ENCODE measurements at regions not wholly inside any gene's neighbourhood (a gene's known extent, or its start where the extent isn't known, plus 50 kb on each side); places are given as distances from the start of the nearest gene placed in this dataset.

- H3K9me3 ChIP-seq (replicated peaks) = no peaks in the 10 kb centered on the region
- TF ChIP-seq, protein P1, sequence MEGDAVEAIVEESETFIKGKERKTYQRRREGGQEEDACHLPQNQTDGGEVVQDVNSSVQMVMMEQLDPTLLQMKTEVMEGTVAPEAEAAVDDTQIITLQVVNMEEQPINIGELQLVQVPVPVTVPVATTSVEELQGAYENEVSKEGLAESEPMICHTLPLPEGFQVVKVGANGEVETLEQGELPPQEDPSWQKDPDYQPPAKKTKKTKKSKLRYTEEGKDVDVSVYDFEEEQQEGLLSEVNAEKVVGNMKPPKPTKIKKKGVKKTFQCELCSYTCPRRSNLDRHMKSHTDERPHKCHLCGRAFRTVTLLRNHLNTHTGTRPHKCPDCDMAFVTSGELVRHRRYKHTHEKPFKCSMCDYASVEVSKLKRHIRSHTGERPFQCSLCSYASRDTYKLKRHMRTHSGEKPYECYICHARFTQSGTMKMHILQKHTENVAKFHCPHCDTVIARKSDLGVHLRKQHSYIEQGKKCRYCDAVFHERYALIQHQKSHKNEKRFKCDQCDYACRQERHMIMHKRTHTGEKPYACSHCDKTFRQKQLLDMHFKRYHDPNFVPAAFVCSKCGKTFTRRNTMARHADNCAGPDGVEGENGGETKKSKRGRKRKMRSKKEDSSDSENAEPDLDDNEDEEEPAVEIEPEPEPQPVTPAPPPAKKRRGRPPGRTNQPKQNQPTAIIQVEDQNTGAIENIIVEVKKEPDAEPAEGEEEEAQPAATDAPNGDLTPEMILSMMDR (IDR thresholded peaks at IDR 0.05; ENCODE audit: borderline replicate concordance) = no peak
- no peak overlapping the region for H3K27ac ChIP-seq (replicated peaks)
- DNase-seq = no peak
- H3K4me1 ChIP-seq = no peaks in the 10 kb centered on the region
- H3K36me3 ChIP-seq = no peaks in the 10 kb centered on the region
- H3K4me3 ChIP-seq = no peak overlapping the region
- no peaks in the 10 kb centered on the region for H3K27me3 ChIP-seq (ENCODE audit: low read depth)
- intact Hi-C loops (cut with micrococcal nuclease) = no loop called here
Observed at GRCh38 chr2:230648356-230648755, 64.3 kb upstream of the CAB39 start.

GRCh38 chr2:230650585-230651137, 62.0 kb upstream of the CAB39 start:
- no peak for DNase-seq
- no peaks in the 10 kb centered on the region for H3K9me3 ChIP-seq (replicated peaks)
- TF ChIP-seq, protein P1 (IDR thresholded peaks at IDR 0.05; ENCODE audit: borderline replicate concordance) = no peak
- no peak overlapping the region for H3K27ac ChIP-seq (replicated peaks)
- intact Hi-C loops (cut with micrococcal nuclease) = no loop called here
- H3K4me3 ChIP-seq = no peak overlapping the region
- no peaks in the 10 kb centered on the region for H3K4me1 ChIP-seq
- no peaks in the 10 kb centered on the region for H3K36me3 ChIP-seq
- no peaks in the 10 kb centered on the region for H3K27me3 ChIP-seq (ENCODE audit: low read depth)

DNA sequence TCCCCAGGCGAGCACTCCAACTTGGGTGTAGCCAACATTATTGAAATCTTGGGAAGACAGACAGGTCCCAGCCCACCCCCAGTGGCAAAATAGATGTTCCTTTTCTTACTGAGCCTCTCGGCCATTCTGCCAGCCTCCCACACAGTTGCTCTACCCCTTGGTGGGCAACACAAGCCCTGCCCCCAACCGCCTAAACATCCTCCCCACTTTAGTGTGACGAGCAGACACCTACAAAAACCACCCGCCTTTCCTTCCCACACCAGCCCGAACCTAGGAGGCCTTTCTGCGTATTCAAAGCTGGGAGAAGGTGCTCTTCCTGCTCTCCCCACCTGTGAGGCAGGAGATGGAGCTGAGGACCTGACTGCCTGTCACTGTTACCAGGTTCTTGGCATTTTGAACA, 58.6 kb upstream of the CAB39 start:
- no peaks in the 10 kb centered on the region for H3K36me3 ChIP-seq
- TF ChIP-seq, protein P1 (IDR thresholded peaks at IDR 0.05; ENCODE audit: borderline replicate concordance) = no peak

DNA sequence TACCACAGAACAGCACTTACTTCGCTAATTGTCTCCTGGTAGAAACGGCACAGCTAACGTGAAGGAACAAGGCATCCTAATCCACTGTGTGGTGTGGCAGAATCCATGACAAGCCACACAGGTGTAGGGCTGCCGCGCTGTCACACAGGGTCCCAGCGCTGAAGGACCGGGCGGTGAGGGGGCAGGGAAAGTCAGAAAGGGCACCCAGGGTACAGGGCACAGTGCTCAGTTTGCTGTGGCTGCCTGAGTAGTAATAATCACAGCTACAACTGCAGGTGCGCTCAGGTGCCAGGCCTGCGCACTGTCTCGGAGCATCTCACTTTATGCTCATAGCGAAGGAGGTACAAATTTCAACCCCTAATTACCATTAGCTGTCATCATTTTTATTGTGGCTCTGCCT, 55.2 kb upstream of the CAB39 start:
- no peaks in the 10 kb centered on the region for H3K9me3 ChIP-seq (replicated peaks)
- no peaks in the 10 kb centered on the region for H3K27me3 ChIP-seq (ENCODE audit: low read depth)
- no peak for DNase-seq
- no peak overlapping the region for H3K27ac ChIP-seq (replicated peaks)
- H3K4me1 ChIP-seq = peaks cover 6% of the 10 kb centered on the region
- intact Hi-C loops (cut with micrococcal nuclease) = no loop called here
- no peak overlapping the region for H3K4me3 ChIP-seq
- no peaks in the 10 kb centered on the region for H3K36me3 ChIP-seq
- TF ChIP-seq, protein P1 (IDR thresholded peaks at IDR 0.05; ENCODE audit: borderline replicate concordance) = no peak

More for the DNA sequence above, 58.6 kb upstream of the CAB39 start:
- Histone ChIP-seq H3K4me1 (no peaks in the 10 kb centered on the region), H3K27ac (replicated peaks) (no peak overlapping the region), H3K27me3 (ENCODE audit: low read depth) (no peaks in the 10 kb centered on the region), H3K9me3 (replicated peaks) (no peaks in the 10 kb centered on the region), H3K4me3 (no peak overlapping the region)
- no peak for DNase-seq
- intact Hi-C loops (cut with micrococcal nuclease) = no loop called here

GRCh38 chr2:230657906-230658305, 54.7 kb upstream of the CAB39 start:
- no peak overlapping the region for H3K27ac ChIP-seq (replicated peaks)
- H3K9me3 ChIP-seq (replicated peaks) = no peaks in the 10 kb centered on the region
- H3K27me3 ChIP-seq (ENCODE audit: low read depth) = no peaks in the 10 kb centered on the region
- intact Hi-C loops (cut with micrococcal nuclease) = no loop called here
- H3K4me1 ChIP-seq = peaks cover 6% of the 10 kb centered on the region
- TF ChIP-seq, protein P1 (IDR thresholded peaks at IDR 0.05; ENCODE audit: borderline replicate concordance) = no peak
- H3K36me3 ChIP-seq = no peaks in the 10 kb centered on the region
- no peak overlapping the region for H3K4me3 ChIP-seq
- no peak for DNase-seq

GRCh38 chr2:230658577-230658876, 54.1 kb upstream of the CAB39 start:
- peaks cover 6% of the 10 kb centered on the region for H3K4me1 ChIP-seq
- intact Hi-C loops (cut with micrococcal nuclease) = no loop called here
- H3K27ac ChIP-seq (replicated peaks) = no peak overlapping the region
- H3K4me3 ChIP-seq = no peak overlapping the region
- DNase-seq = no peak
- no peaks in the 10 kb centered on the region for H3K9me3 ChIP-seq (replicated peaks)
- no peaks in the 10 kb centered on the region for H3K36me3 ChIP-seq
- no peaks in the 10 kb centered on the region for H3K27me3 ChIP-seq (ENCODE audit: low read depth)
- TF ChIP-seq, protein P1 (IDR thresholded peaks at IDR 0.05; ENCODE audit: borderline replicate concordance) = no peak
